ENCODE measurements at regions not wholly inside any gene's neighbourhood (a gene's known extent, or its start where the extent isn't known, plus 50 kb on each side); places are given as distances from the start of the nearest gene placed in this dataset.

DNA sequence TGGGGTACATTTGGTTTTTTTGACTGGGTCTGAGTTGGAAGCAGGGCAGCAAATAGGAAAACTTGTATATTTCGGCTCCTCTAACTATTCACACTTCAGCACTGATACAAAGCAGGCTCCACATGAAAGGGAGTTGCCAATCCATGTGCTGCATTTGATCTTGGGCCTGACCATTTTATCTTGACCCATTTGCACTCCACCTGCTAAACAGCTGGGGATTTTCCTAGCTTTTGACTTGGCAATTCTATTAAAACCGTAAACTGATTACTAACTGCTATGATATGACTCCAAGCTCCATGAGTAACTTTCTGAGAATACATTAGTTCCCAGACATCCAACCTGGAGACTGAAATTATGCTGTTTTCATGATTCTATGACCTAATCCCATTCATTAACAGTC lies 797.1 kb downstream of the BCL11B start:
- TF ChIP-seq, protein P1, sequence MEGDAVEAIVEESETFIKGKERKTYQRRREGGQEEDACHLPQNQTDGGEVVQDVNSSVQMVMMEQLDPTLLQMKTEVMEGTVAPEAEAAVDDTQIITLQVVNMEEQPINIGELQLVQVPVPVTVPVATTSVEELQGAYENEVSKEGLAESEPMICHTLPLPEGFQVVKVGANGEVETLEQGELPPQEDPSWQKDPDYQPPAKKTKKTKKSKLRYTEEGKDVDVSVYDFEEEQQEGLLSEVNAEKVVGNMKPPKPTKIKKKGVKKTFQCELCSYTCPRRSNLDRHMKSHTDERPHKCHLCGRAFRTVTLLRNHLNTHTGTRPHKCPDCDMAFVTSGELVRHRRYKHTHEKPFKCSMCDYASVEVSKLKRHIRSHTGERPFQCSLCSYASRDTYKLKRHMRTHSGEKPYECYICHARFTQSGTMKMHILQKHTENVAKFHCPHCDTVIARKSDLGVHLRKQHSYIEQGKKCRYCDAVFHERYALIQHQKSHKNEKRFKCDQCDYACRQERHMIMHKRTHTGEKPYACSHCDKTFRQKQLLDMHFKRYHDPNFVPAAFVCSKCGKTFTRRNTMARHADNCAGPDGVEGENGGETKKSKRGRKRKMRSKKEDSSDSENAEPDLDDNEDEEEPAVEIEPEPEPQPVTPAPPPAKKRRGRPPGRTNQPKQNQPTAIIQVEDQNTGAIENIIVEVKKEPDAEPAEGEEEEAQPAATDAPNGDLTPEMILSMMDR (IDR thresholded peaks at IDR 0.05; ENCODE audit: borderline replicate concordance, extremely low read depth, insufficient read depth), result no peak
- intact Hi-C loops (cut with DNase I), result no loop called here
- Histone ChIP-seq H3K27me3 (ENCODE audit: control insufficient read depth, insufficient read depth, low read length) (no peaks in the 10 kb centered on the region), H3K9me3 (ENCODE audit: control insufficient read depth in 2 of 3, insufficient read depth in 1 of 3, low read length in 3 of 3) (no peaks in the 10 kb centered on the region), H3K36me3 (ENCODE audit: control insufficient read depth in 2 of 3, insufficient read depth in 3 of 3, low read length in 3 of 3) (no peaks in the 10 kb centered on the region), H3K9ac (ENCODE audit: low read length in 3 of 3) (no peak overlapping the region), H3K27ac (ENCODE audit: low read depth in 2 of 2, low read length in 2 of 2) (no peak overlapping the region), H3K4me1 (ENCODE audit: control insufficient read depth in 2 of 3, insufficient read depth in 2 of 3, low read depth in 1 of 3, low read length in 3 of 3) (no peaks in the 10 kb centered on the region), H3K4me3 (ENCODE audit: low read length in 3 of 3) (no peak overlapping the region)
- FAIRE-seq, result no peak
- DNase-seq, result no peak

DNA sequence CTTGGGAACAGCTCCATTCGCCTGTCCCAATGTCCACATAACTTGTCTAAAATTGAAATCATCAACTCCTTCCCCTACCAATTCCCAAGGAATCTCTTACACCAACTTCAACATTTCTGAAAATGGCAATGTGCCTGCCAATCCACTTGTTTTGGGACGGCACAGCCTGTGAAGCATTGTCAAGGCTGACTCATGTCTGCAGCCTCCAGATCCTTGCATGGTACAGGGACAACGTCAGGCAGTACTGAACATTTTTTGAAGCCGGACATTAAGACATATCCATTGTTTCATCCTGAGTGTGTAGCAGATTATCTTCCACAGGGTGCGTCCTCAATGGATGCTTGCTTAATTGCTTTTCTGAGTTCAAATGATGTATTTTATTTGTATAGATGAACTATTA lies 794.1 kb downstream of the BCL11B start:
- FAIRE-seq, result no peak
- H3K27me3 ChIP-seq (ENCODE audit: control insufficient read depth, insufficient read depth, low read length), result no peaks in the 10 kb centered on the region
- no peak overlapping the region for H3K4me3 ChIP-seq (ENCODE audit: low read length in 3 of 3)
- H3K27ac ChIP-seq (ENCODE audit: low read depth in 2 of 2, low read length in 2 of 2), result no peak overlapping the region
- no peaks in the 10 kb centered on the region for H3K9me3 ChIP-seq (ENCODE audit: control insufficient read depth in 2 of 3, insufficient read depth in 1 of 3, low read length in 3 of 3)
- TF ChIP-seq, protein P1 (IDR thresholded peaks at IDR 0.05; ENCODE audit: borderline replicate concordance, extremely low read depth, insufficient read depth), result no peak
- H3K36me3 ChIP-seq (ENCODE audit: control insufficient read depth in 2 of 3, insufficient read depth in 3 of 3, low read length in 3 of 3), result no peaks in the 10 kb centered on the region
- no peak for DNase-seq
- intact Hi-C loops (cut with DNase I), result no loop called here
- H3K9ac ChIP-seq (ENCODE audit: low read length in 3 of 3), result no peak overlapping the region
- H3K4me1 ChIP-seq (ENCODE audit: control insufficient read depth in 2 of 3, insufficient read depth in 2 of 3, low read depth in 1 of 3, low read length in 3 of 3), result no peaks in the 10 kb centered on the region

DNA sequence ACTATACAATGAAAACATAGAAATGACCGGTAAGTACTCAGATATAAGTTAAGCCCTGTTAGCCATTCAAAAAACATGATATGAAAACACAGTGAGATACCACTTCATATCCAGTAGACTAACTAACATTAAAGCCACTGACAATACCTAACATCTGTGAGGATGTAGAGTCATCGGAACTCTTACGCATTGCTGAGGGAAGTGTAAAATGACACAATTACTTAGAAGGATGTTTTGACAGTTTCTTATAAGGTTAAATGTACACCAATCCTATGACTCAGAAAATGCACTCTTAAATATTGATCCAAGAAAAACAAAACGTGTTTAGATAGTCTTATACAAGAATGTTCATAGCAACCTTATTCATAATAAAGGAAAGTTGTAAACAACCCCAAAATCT lies 782.9 kb downstream of the BCL11B start:
- H3K4me1 ChIP-seq (ENCODE audit: control insufficient read depth in 2 of 3, insufficient read depth in 2 of 3, low read depth in 1 of 3, low read length in 3 of 3), result no peaks in the 10 kb centered on the region
- H3K36me3 ChIP-seq (ENCODE audit: control insufficient read depth in 2 of 3, insufficient read depth in 3 of 3, low read length in 3 of 3), result no peaks in the 10 kb centered on the region
- intact Hi-C loops (cut with DNase I), result no loop called here
- H3K4me3 ChIP-seq (ENCODE audit: low read length in 3 of 3), result no peak overlapping the region
- no peaks in the 10 kb centered on the region for H3K27me3 ChIP-seq (ENCODE audit: control insufficient read depth, insufficient read depth, low read length)
- H3K9ac ChIP-seq (ENCODE audit: low read length in 3 of 3), result no peak overlapping the region
- no peak for FAIRE-seq
- no peak overlapping the region for H3K27ac ChIP-seq (ENCODE audit: low read depth in 2 of 2, low read length in 2 of 2)
- TF ChIP-seq, protein P1 (IDR thresholded peaks at IDR 0.05; ENCODE audit: borderline replicate concordance, extremely low read depth, insufficient read depth), result no peak
- H3K9me3 ChIP-seq (ENCODE audit: control insufficient read depth in 2 of 3, insufficient read depth in 1 of 3, low read length in 3 of 3), result peaks cover 0 to 7% (median 4%) of the 10 kb centered on the region in 3 donors
- no peak for DNase-seq

DNA sequence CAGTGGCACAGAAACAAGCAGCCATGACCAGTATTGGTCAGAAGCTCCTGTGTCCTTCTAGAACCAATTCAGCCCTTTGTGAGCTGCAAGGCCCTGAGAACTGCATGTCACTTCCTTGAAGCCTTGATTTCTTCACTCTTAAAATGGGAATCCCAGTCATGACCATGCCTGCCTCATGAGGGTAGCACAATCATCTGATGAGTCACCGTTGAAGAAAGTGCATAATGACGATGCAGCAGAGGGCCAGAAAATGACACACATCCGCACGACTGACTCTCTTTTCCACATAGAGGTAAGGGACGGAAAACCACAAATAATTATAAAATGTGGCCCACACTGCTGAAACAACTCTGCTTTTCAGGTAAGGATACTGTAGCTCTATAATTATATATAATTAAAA lies 777.4 kb downstream of the BCL11B start:
- no peak for FAIRE-seq
- H3K9me3 ChIP-seq (ENCODE audit: control insufficient read depth in 2 of 3, insufficient read depth in 1 of 3, low read length in 3 of 3), result no peaks in the 10 kb centered on the region
- TF ChIP-seq, protein P1 (IDR thresholded peaks at IDR 0.05; ENCODE audit: borderline replicate concordance, extremely low read depth, insufficient read depth), result no peak
- no peaks in the 10 kb centered on the region for H3K4me1 ChIP-seq (ENCODE audit: control insufficient read depth in 2 of 3, insufficient read depth in 2 of 3, low read depth in 1 of 3, low read length in 3 of 3)
- intact Hi-C loops (cut with DNase I), result no loop called here
- no peak overlapping the region for H3K9ac ChIP-seq (ENCODE audit: low read length in 3 of 3)
- no peaks in the 10 kb centered on the region for H3K36me3 ChIP-seq (ENCODE audit: control insufficient read depth in 2 of 3, insufficient read depth in 3 of 3, low read length in 3 of 3)
- H3K4me3 ChIP-seq (ENCODE audit: low read length in 3 of 3), result no peak overlapping the region
- no peaks in the 10 kb centered on the region for H3K27me3 ChIP-seq (ENCODE audit: control insufficient read depth, insufficient read depth, low read length)
- no peak for DNase-seq
- H3K27ac ChIP-seq (ENCODE audit: low read depth in 2 of 2, low read length in 2 of 2), result no peak overlapping the region

Measured in kidney (tissue), 13 donors.